Smooth muscle cell (in vitro differentiated cells): ENCODE measurements at regions not wholly inside any gene's neighbourhood (a gene's known extent, or its start where the extent isn't known, plus 50 kb on each side); places are given as distances from the start of the nearest gene placed in this dataset.

Source experiments
- DNase-seq: peaks from one replicate; lab custom pipeline; 2025; ENCODE audit not compliant: unreplicated experiment; lab: John Stamatoyannopoulos, UW
- H2AFZ ChIP-seq: fragments of 200-600 bp; sonication (generic); 2 replicates; pipeline ENCODE4 v1.6.0; 2016; ENCODE audit warnings: antibody characterized with exemption, low read depth, mild to moderate bottlenecking
- H3F3A ChIP-seq: fragments of 200-600 bp; sonication (generic); 2 replicates; pipeline ENCODE4 v1.6.0; 2017; ENCODE audit warnings: antibody characterized with exemption, low read depth
- H3K27ac ChIP-seq: fragments of 200-600 bp; sonication (generic); 2 replicates; pipeline ENCODE4 v1.5.1; 2016; ENCODE audit warnings: low read depth, mild to moderate bottlenecking
- H3K27me3 ChIP-seq: fragments of 200-600 bp; sonication (generic); 2 replicates; pipeline ENCODE4 v1.6.1; 2016; ENCODE audit warnings: low read depth, mild to moderate bottlenecking
- H3K36me3 ChIP-seq: fragments of 200-600 bp; sonication (generic); 2 replicates; pipeline ENCODE4 v1.5.1; 2016; ENCODE audit warnings: low read depth
- H3K4me1 ChIP-seq: fragments of 200-600 bp; sonication (generic); 2 replicates; pipeline ENCODE4 v1.5.1; 2016; ENCODE audit warnings: low read depth
- H3K4me2 ChIP-seq: fragments of 200-600 bp; sonication (generic); 2 replicates; pipeline ENCODE4 v1.6.0; 2016; ENCODE audit warnings: mild to moderate bottlenecking
- H3K4me3 ChIP-seq: fragments of 200-600 bp; sonication (generic); 2 replicates; pipeline ENCODE4 v1.5.1; 2016; ENCODE audit warnings: mild to moderate bottlenecking
- H3K79me2 ChIP-seq: fragments of 200-600 bp; sonication (generic); 2 replicates; pipeline ENCODE4 v1.6.0; 2016; ENCODE audit warnings: low read depth, mild to moderate bottlenecking
- H3K9ac ChIP-seq: fragments of 200-600 bp; sonication (generic); 2 replicates; pipeline ENCODE4 v1.6.0; 2016; ENCODE audit warnings: low read depth
- H3K9me3 ChIP-seq: fragments of 200-600 bp; sonication (generic); replicated peaks from 2 replicates; pipeline ENCODE4 v1.5.1; 2016; ENCODE audit warnings: low read depth
- H4K20me1 ChIP-seq: fragments of 200-600 bp; sonication (generic); 2 replicates; pipeline ENCODE4 v1.6.0; 2016; ENCODE audit warnings: low read depth
- WGBS: methylation state at CpG from one replicate; pipeline ENCODE4 v1.1.7; 2016; ENCODE audit warnings: low lambda C conversion rate; 5-methylcytosine and 5-hydroxymethylcytosine counted together
- TF ChIP-seq, protein P1 (sequence below): fragments of 200-600 bp; sonication (generic); IDR thresholded peaks from 2 replicates; pipeline ENCODE4 v1.5.1; 2017; ENCODE audit warnings: borderline replicate concordance, mild to moderate bottlenecking, antibody characterized with exemption; ENCODE audit not compliant: insufficient read depth, poor library complexity, severe bottlenecking

DNA sequence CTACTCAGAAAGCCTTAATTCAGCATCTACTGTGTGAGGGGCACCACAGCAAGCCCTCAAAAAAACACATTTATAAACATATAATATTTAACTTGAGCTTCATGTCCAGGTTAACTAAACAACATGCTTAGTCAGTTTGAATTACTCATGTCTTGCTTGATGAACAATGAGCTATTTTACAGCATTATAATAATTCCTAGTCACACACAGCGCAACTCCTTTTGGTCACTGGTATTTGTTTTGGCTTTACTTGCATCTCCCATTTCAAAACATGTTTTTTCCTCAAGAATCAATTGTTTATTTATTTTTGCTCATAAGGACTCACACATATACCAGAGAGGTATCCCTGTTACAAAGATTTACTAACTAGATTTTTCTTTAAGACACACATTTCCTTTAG, 616.7 kb upstream of the DAB2 start:
- no peaks in the 10 kb centered on the region for H3K4me1 ChIP-seq
- TF ChIP-seq, protein P1, sequence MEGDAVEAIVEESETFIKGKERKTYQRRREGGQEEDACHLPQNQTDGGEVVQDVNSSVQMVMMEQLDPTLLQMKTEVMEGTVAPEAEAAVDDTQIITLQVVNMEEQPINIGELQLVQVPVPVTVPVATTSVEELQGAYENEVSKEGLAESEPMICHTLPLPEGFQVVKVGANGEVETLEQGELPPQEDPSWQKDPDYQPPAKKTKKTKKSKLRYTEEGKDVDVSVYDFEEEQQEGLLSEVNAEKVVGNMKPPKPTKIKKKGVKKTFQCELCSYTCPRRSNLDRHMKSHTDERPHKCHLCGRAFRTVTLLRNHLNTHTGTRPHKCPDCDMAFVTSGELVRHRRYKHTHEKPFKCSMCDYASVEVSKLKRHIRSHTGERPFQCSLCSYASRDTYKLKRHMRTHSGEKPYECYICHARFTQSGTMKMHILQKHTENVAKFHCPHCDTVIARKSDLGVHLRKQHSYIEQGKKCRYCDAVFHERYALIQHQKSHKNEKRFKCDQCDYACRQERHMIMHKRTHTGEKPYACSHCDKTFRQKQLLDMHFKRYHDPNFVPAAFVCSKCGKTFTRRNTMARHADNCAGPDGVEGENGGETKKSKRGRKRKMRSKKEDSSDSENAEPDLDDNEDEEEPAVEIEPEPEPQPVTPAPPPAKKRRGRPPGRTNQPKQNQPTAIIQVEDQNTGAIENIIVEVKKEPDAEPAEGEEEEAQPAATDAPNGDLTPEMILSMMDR = no peak
- no peaks in the 10 kb centered on the region for H4K20me1 ChIP-seq
- no peaks in the 10 kb centered on the region for H3F3A ChIP-seq
- H3K27me3 ChIP-seq = no peaks in the 10 kb centered on the region
- 97% methylated on average over 1 of the region's 1 CpG for WGBS
- no peaks in the 10 kb centered on the region for H3K36me3 ChIP-seq
- no peaks in the 10 kb centered on the region for H3K9me3 ChIP-seq
- no peak overlapping the region for H3K4me3 ChIP-seq
- H3K27ac ChIP-seq = no peak overlapping the region
- H3K9ac ChIP-seq = no peak overlapping the region
- H3K79me2 ChIP-seq = no peaks in the 10 kb centered on the region
- no peak for DNase-seq
- H2AFZ ChIP-seq = no peak overlapping the region
- H3K4me2 ChIP-seq = no peak overlapping the region

DNA sequence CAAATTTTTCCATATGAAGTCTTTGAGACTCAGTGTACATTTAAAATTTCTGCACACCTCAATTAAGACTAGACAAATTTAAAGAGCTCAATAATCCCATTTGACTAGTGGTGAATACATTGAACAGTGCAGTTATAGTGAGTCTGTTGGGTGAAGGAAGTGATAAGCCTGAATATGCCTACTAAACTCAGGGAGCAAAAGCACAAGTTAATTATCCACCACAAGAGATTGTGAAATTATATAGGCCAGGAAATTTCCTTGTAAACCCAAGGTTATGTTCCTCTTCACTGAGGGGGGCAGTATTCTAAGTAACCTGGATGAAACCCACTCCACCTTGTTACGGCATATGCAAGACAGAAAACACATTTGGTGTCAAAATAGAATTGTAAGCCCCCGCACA, 612.9 kb upstream of the DAB2 start:
- H2AFZ ChIP-seq = no peak overlapping the region
- H3F3A ChIP-seq = no peaks in the 10 kb centered on the region
- no peaks in the 10 kb centered on the region for H4K20me1 ChIP-seq
- 94% methylated on average over 2 of the region's 2 CpGs for WGBS
- no peak overlapping the region for H3K9ac ChIP-seq
- H3K4me2 ChIP-seq = no peak overlapping the region
- no peaks in the 10 kb centered on the region for H3K36me3 ChIP-seq
- H3K4me1 ChIP-seq = no peaks in the 10 kb centered on the region
- H3K9me3 ChIP-seq = no peaks in the 10 kb centered on the region
- no peaks in the 10 kb centered on the region for H3K79me2 ChIP-seq
- no peak overlapping the region for H3K4me3 ChIP-seq
- TF ChIP-seq, protein P1 = no peak
- no peak overlapping the region for H3K27ac ChIP-seq
- DNase-seq = no peak
- no peaks in the 10 kb centered on the region for H3K27me3 ChIP-seq

DNA sequence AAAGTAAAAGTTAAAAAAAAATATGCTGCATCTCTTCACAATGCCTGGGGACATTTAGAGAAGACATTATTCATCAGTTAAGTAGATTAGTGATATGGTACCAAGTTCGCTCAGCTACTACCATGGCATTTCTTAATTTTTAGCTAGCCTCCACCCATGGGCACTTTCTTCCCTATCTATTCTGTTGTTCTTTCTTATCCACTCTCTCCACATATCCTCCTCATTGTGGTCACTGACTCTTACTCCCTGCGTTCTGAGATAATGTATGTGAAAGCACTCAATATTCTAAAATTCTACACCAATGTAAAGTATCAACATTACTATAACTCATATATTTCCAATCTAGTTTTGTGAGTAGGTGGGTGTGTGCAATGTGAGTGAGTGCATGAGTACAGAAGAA, 609.7 kb upstream of the DAB2 start:
- no peak overlapping the region for H3K27ac ChIP-seq
- no peak overlapping the region for H3K9ac ChIP-seq
- no peaks in the 10 kb centered on the region for H4K20me1 ChIP-seq
- no peak overlapping the region for H2AFZ ChIP-seq
- no peaks in the 10 kb centered on the region for H3K36me3 ChIP-seq
- H3F3A ChIP-seq = no peaks in the 10 kb centered on the region
- no peaks in the 10 kb centered on the region for H3K4me1 ChIP-seq
- no peak for DNase-seq
- TF ChIP-seq, protein P1 = no peak
- no peak overlapping the region for H3K4me2 ChIP-seq
- 85% methylated on average over 2 of the region's 2 CpGs for WGBS
- no peaks in the 10 kb centered on the region for H3K27me3 ChIP-seq
- H3K4me3 ChIP-seq = no peak overlapping the region
- H3K9me3 ChIP-seq = no peaks in the 10 kb centered on the region
- H3K79me2 ChIP-seq = no peaks in the 10 kb centered on the region

DNA sequence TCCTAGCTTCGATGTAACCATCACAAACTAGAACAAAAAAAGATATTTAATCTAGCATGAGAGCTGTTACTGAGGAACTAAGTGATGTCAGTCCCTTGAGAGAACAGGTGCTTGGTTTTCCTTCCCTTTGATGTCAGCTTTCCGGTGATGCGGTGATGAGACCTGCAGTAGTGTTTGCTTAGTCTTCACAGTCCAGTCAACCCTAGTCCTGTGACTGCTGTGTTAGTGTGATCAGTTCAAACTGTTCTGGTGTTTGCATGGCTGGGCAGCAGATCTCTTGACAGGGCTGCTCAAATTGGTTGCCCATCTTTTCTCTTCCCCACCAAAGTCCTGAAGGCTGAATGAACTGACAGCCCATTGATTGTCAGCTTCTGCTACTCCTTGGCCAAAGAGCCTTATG, 608.6 kb upstream of the DAB2 start:
- no peak for DNase-seq
- TF ChIP-seq, protein P1 = no peak
- no peaks in the 10 kb centered on the region for H3K36me3 ChIP-seq

More for the DNA sequence above, 608.6 kb upstream of the DAB2 start:
- no peaks in the 10 kb centered on the region for H4K20me1 ChIP-seq
- H3K79me2 ChIP-seq = no peaks in the 10 kb centered on the region
- WGBS = 91% methylated on average over 3 of the region's 3 CpGs
- H2AFZ ChIP-seq = no peak overlapping the region
- H3F3A ChIP-seq = no peaks in the 10 kb centered on the region
- no peak overlapping the region for H3K9ac ChIP-seq
- H3K4me3 ChIP-seq = no peak overlapping the region
- H3K9me3 ChIP-seq = no peaks in the 10 kb centered on the region
- H3K4me2 ChIP-seq = no peak overlapping the region
- no peak overlapping the region for H3K27ac ChIP-seq
- no peaks in the 10 kb centered on the region for H3K4me1 ChIP-seq
- H3K27me3 ChIP-seq = no peaks in the 10 kb centered on the region
